GM13976 (cell line): ENCODE measurements at regions not wholly inside any gene's neighbourhood (a gene's known extent, or its start where the extent isn't known, plus 50 kb on each side); places are given as distances from the start of the nearest gene placed in this dataset.

Experiments
- DNase-seq: peaks from one replicate; pipeline ENCODE4 v3.0.0; 2012; ENCODE audit warnings: low spot score
- in situ Hi-C: fragments of 300-500 bp; cut with MboI; formaldehyde crosslinking; loops from one replicate; pipeline ENCODE4 v1.12.0; 2022; ENCODE audit warnings: low sequenced_read_pairs, mixed read lengths, inconsistent platforms; ENCODE audit not compliant: unreplicated experiment
- TF ChIP-seq, protein P1 (sequence below): IDR thresholded peaks from 2 replicates; pipeline ENCODE4 v1.5.1; 2012; ENCODE audit warnings: borderline replicate concordance, mild to moderate bottlenecking; ENCODE audit not compliant: insufficient read depth; ENCODE audit errors: extremely low read depth, missing control alignments, control extremely low read depth

DNA sequence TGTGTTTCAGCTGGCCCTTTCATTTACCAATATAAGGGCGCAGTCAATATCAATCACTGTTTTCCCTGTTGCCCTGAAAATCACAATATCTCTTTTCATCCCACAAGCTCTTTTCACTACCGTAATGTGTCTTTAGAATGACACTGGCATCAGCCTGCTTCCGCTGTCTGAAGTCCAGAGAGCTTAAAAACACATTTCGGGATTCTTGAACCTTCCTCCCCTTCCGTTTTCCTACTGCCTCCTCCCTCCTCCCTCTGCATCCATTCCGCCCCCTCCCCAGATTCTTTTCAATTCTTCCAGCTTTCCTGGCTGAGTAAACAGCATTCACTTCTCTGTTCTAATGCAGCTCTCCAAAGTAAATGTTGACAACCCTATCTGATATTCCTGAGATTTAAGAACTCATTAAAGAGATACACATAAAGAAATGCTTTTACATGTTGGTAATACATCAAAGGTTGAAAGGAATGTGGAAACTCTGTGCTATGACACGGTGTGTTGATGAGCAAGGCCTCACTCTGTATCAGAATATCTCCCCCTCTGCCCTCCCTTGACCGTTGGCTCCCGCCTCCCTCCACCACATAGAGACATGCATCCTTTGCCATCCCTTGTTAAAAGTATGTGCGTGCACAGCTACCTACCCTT lies 83.5 kb upstream of the SPRY1 start:
- no peak for DNase-seq
- TF ChIP-seq, protein P1, sequence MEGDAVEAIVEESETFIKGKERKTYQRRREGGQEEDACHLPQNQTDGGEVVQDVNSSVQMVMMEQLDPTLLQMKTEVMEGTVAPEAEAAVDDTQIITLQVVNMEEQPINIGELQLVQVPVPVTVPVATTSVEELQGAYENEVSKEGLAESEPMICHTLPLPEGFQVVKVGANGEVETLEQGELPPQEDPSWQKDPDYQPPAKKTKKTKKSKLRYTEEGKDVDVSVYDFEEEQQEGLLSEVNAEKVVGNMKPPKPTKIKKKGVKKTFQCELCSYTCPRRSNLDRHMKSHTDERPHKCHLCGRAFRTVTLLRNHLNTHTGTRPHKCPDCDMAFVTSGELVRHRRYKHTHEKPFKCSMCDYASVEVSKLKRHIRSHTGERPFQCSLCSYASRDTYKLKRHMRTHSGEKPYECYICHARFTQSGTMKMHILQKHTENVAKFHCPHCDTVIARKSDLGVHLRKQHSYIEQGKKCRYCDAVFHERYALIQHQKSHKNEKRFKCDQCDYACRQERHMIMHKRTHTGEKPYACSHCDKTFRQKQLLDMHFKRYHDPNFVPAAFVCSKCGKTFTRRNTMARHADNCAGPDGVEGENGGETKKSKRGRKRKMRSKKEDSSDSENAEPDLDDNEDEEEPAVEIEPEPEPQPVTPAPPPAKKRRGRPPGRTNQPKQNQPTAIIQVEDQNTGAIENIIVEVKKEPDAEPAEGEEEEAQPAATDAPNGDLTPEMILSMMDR = no peak
- in situ Hi-C loops = no loop called here

DNA sequence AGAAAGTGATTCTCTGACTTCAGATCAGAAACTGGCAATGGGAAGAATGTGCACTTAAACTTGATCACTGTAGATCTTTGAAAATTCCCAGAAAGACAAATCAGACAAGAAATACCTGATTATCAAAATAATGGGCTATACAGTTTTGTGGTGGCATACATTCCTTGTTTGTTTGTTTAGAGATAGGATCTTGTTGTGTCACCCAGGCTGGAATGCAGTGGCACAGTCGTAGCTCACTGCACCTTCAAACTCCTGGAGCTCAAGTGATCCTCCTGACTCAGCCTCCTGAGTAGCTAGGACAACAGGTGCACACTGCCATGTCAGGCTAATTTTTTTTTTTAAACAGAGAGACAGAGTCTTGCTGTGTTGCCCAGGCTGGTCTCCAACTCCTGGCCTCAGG lies 81.0 kb upstream of the SPRY1 start:
- no peak for DNase-seq
- in situ Hi-C loops = no loop called here
- TF ChIP-seq, protein P1 = no peak

DNA sequence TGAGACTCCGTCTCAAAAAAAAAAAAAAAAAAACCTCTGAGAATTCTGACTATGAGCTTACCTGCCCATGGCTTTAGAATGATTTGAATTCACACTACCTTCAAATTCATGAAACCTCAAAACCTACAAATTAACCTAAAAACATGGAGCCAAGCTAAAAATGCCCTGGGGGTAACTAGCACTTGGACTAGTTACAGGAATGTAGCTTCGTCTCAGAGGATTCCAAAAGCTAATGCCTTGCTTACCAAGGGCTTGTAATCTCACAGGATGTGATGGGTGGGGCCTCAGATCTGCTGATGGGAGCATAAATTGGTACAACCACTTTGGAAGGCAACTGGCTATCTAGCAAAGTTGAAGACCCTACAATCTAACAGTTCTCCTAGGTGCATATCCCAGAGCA lies 79.4 kb upstream of the SPRY1 start:
- TF ChIP-seq, protein P1 = no peak
- in situ Hi-C loops = no loop called here
- no peak for DNase-seq

DNA sequence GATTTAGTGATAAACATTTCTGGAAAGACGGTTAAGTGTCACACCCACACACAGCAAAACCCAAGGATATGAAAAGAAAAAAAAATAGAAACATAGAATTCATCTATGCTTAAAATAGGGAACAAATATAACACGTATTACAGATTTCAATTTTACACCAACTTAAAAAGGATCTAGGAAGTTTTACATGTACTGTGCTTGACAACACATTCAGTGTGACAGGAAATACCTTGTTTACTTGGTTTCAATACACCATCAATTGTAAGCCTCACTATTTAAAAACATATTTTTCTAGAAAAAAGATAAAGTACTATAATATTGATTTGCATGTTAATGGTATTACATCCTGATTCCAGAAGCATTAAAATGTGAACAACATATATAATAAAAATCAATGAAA lies 77.0 kb upstream of the SPRY1 start:
- TF ChIP-seq, protein P1 = no peak
- in situ Hi-C loops = no loop called here
- no peak for DNase-seq

DNA sequence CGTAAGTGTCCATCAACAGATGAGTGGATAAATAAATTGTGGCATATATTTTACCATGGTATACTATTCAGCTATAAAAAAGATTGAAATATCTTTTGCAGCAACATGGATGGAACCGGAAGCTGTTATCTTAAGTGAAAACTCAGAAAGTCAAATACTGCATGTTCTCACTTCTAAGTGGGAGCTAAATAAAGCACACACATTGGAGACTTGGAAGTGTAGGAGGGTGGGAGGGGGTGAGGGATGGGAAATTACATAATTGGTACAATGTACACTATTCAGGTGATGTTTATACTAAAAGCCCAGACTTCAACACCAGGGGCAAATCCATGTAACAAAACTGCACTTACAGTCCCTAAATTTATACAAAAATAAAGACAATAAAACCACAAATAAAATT lies 72.6 kb upstream of the SPRY1 start:
- in situ Hi-C loops = no loop called here
- TF ChIP-seq, protein P1 = no peak
- no peak for DNase-seq

DNA sequence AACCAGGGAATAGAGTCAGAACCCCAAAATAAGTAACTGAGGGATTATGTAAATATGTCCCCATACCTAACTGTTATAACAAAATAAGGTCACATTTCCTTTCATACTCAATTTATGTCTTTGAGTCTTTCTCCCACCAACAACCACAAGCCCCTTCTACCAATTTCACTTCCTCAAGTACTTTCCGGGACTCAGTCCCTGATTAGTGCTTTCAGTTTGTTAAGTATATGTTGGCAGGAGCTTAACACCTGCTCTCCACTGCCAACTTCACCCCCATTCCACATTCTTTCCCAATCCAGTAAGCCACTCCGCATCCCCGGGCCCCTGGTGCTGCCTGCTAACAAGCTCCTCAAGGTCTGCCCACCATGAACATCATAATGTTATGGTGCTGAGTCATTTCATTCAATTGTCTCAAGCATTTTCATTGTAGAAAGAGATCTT lies 71.3 kb upstream of the SPRY1 start:
- DNase-seq = peak; percentile 41
- in situ Hi-C loops = no loop called here
- TF ChIP-seq, protein P1 = no peak
